HG02870 (cell line): ENCODE measurements at regions not wholly inside any gene's neighbourhood (a gene's known extent, or its start where the extent isn't known, plus 50 kb on each side); places are given as distances from the start of the nearest gene placed in this dataset.

Experiments
- ATAC-seq: cut with Tn5 transposase; IDR thresholded peaks from one replicate; pipeline ENCODE4 v1.9.1; 2021; ENCODE audit warnings: mild to moderate bottlenecking, moderate library complexity; ENCODE audit not compliant: unreplicated experiment

- ATAC-seq, result no peak
These were observed 389.3 kb downstream of the IRS1 start for GRCh38 chr2:226410247-226410835.

GRCh38 chr2:226409134-226409533, 390.5 kb downstream of the IRS1 start:
- no peak for ATAC-seq

GRCh38 chr2:226408141-226408540, 391.5 kb downstream of the IRS1 start:
- no peak for ATAC-seq

- ATAC-seq, result no peak
These were observed 392.5 kb downstream of the IRS1 start for GRCh38 chr2:226407135-226407534.

- no peak for ATAC-seq
These were observed 394.2 kb downstream of the IRS1 start for GRCh38 chr2:226405465-226405864.

- no peak for ATAC-seq
These were observed 396.3 kb downstream of the IRS1 start for GRCh38 chr2:226403369-226403768.

- ATAC-seq, result no peak
These were observed 400.6 kb downstream of the IRS1 start for GRCh38 chr2:226399006-226399405.

- no peak for ATAC-seq
These were observed 401.0 kb downstream of the IRS1 start for GRCh38 chr2:226398580-226398979.

- no peak for ATAC-seq
These were observed 403.1 kb downstream of the IRS1 start for GRCh38 chr2:226396541-226396940.

- no peak for ATAC-seq
These were observed 412.1 kb downstream of the IRS1 start for GRCh38 chr2:226387499-226387942.

GRCh38 chr2:226383461-226383860, 416.2 kb downstream of the IRS1 start:
- ATAC-seq, result no peak

GRCh38 chr2:226380679-226381078, 418.9 kb downstream of the IRS1 start:
- no peak for ATAC-seq

GRCh38 chr2:226378753-226379705, 420.6 kb downstream of the IRS1 start:
- ATAC-seq, result no peak

- ATAC-seq, result no peak
These were observed 423.0 kb downstream of the IRS1 start for GRCh38 chr2:226376516-226377180.

GRCh38 chr2:226366920-226367319, 432.7 kb downstream of the IRS1 start:
- no peak for ATAC-seq

GRCh38 chr2:226364217-226364616, 435.4 kb downstream of the IRS1 start:
- ATAC-seq, result no peak

GRCh38 chr2:226362980-226363379, 436.6 kb downstream of the IRS1 start:
- ATAC-seq, result no peak

GRCh38 chr2:226360658-226361057, 439.0 kb downstream of the IRS1 start:
- ATAC-seq, result no peak

GRCh38 chr2:226358688-226359087, 440.9 kb downstream of the IRS1 start:
- no peak for ATAC-seq

GRCh38 chr2:226357816-226358215, 441.8 kb downstream of the IRS1 start:
- ATAC-seq, result no peak

- ATAC-seq, result no peak
These were observed 444.0 kb downstream of the IRS1 start for GRCh38 chr2:226355600-226355999.

GRCh38 chr2:226354434-226354833, 445.2 kb downstream of the IRS1 start:
- no peak for ATAC-seq
